ENCODE measurements at regions not wholly inside any gene's neighbourhood (a gene's known extent, or its start where the extent isn't known, plus 50 kb on each side); places are given as distances from the start of the nearest gene placed in this dataset.
A peak's percentile ranks its signal among the peaks of the same experiment; 100 is the strongest.

GRCh38 chr17:77718669-77718961 is 239.9 kb upstream of the TNRC6C start (continued):
- TF ChIP-seq MNT (IDR thresholded peaks at IDR 0.05) (peak; percentile 91), RAD51 (IDR thresholded peaks at IDR 0.05; ENCODE audit: borderline replicate concordance) (0 out of 2 replicates have a peak, but pooled peaks have one; percentile 2)

GRCh38 chr17:77719806-77720205 is 238.7 kb upstream of the TNRC6C start:
- DNase-seq (ENCODE audit: low spot score), result no peak
- no peak for TF ChIP-seq HNRNPL (IDR thresholded peaks at IDR 0.05; ENCODE audit: low read depth, low read length)
- TF ChIP-seq HMG20A (CRISPR knock-in tag; IDR thresholded peaks at IDR 0.05; ENCODE audit: borderline replicate concordance), result no peak
- no peak for TF ChIP-seq CENPBD1 (CRISPR knock-in tag; IDR thresholded peaks at IDR 0.05; ENCODE audit: borderline replicate concordance, low read depth)
- no peak for TF ChIP-seq ZNF207 (IDR thresholded peaks at IDR 0.05; ENCODE audit: borderline replicate concordance)
- TF ChIP-seq PITX1 (CRISPR knock-in tag; IDR thresholded peaks at IDR 0.05), result no peak
- TF ChIP-seq CREBL2 (CRISPR knock-in tag; IDR thresholded peaks at IDR 0.05; ENCODE audit: borderline replicate concordance), result no peak
- TF ChIP-seq TBX3 (IDR thresholded peaks at IDR 0.05; ENCODE audit: borderline replicate concordance), result no peak
- TF ChIP-seq ZNF546 (CRISPR knock-in tag; conservative IDR thresholded peaks at IDR 0.05), result no peak
- no peak for TF ChIP-seq HIC2 (CRISPR knock-in tag; IDR thresholded peaks at IDR 0.05; ENCODE audit: low read depth)
- no peak for TF ChIP-seq SNAPC4 (CRISPR knock-in tag; IDR thresholded peaks at IDR 0.05)
- no peak for TF ChIP-seq ZSCAN21 (CRISPR knock-in tag; IDR thresholded peaks at IDR 0.05; ENCODE audit: borderline replicate concordance)
- TF ChIP-seq HIVEP1 (CRISPR knock-in tag; IDR thresholded peaks at IDR 0.05), result no peak

More at GRCh38 chr17:77719806-77720205, 238.7 kb upstream of the TNRC6C start:
- POLR2A ChIA-PET, result no interaction called here
- Histone ChIP-seq H3K27ac (ENCODE audit: extremely low read length, insufficient read depth, low read length) (no peak overlapping the region), H3K9me3 (ENCODE audit: low read length) (no peaks in the 10 kb centered on the region), H2AFZ (ENCODE audit: low read length) (no peak overlapping the region), H3K4me3 (replicated peaks in 1 of 3; ENCODE audit: insufficient read depth in 1 of 3, low read depth in 2 of 3, low read length in 3 of 3) (no peak overlapping the region), H3K4me2 (ENCODE audit: low read depth, low read length) (no peak overlapping the region), H3K27me3 (ENCODE audit: control insufficient read depth in 1 of 2, insufficient read depth in 2 of 2, low read length in 2 of 2) (peaks cover 9 to 40% of the 10 kb centered on the region in 2 experiments; a peak in 4 of 5 replicates), H3K79me2 (ENCODE audit: insufficient read depth, low read length) (no peaks in the 10 kb centered on the region), H3K9ac (ENCODE audit: insufficient read depth, low read depth, low read length) (no peak overlapping the region), H4K20me1 (ENCODE audit: insufficient read depth, low read length) (no peaks in the 10 kb centered on the region), H3K4me1 (ENCODE audit: insufficient read depth, low read length) (peaks cover 8% of the 10 kb centered on the region), H3K36me3 (replicated peaks in 1 of 2; ENCODE audit: control insufficient read depth in 1 of 2, insufficient read depth in 2 of 2, low read length in 2 of 2) (no peaks in the 10 kb centered on the region)
- intact Hi-C loops (cut with micrococcal nuclease; ENCODE audit: unreplicated experiment), result no loop called here
- no peak for FAIRE-seq
- BruUV-seq (replicated peaks), result no TSS peak
- WGBS (ENCODE audit: low lambda C conversion rate), result 20% methylated on average over 4 of the region's 4 CpGs
- CTCF ChIA-PET (ENCODE audit: low intra/inter-chr PET ratio, low total read pairs), result no interaction called here
- no peak for ATAC-seq
- in situ Hi-C loops (cut with HindIII; ENCODE audit: extremely low pct_ligation_motif_present, low pct_unique_long_range_greater_than_20kb), result no loop called here

Data from HepG2 (cell line).